Left renal pelvis (tissue), 4 donors: ENCODE measurements at regions not wholly inside any gene's neighbourhood (a gene's known extent, or its start where the extent isn't known, plus 50 kb on each side); places are given as distances from the start of the nearest gene placed in this dataset.
"Not testable (repeated sequence)": the region's sequence is repeated elsewhere in the genome, so short reads cannot be mapped to it uniquely, and the experiment has no call there.

Source experiments
- DNase-seq, 4 donors: peaks; one replicate each; pipeline ENCODE4 v3.0.0-alpha.2; 2013; ENCODE audit warnings: low read depth in 4 of 4, low spot score in 3 of 4

DNA sequence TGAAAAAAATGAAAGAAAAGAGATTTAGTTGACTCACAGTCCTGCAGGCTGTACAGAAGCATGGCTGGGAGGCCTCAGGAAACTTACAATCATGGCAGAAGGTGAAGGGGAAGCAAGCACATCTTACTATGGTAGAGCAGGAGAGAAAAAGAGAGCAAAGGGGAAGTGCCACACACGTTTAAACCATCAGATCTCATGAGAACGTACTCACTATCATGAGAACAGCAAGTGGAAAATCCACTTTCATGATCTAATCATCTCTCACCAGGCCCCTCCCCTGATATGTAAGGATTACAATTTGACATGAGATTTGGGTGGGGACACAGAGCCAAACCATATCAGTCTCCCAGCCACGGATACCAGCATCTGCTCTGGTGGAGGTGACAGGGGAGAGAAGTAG, 50.8 kb upstream of the CPOX start:
- no peak for DNase-seq

DNA sequence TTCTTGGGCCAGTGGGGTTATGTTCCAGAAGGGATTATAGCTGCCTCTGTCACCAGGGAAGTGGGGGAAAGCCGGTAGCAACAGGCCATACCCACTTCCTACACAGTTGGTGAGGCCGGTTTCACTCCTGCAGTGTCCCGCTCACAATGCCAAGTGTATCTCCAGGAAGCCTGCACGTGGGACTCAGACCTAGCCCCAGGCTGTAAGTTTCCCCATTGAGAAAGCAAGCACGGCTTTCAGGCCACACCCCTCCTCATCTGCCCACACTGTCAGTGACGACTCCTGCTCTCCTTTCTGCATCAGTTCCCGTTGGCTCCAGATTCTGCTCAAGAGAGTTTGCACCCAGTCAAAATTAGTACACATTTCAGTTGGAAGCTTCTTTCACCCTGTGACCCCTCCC, 51.6 kb upstream of the CPOX start:
- no peak for DNase-seq

DNA sequence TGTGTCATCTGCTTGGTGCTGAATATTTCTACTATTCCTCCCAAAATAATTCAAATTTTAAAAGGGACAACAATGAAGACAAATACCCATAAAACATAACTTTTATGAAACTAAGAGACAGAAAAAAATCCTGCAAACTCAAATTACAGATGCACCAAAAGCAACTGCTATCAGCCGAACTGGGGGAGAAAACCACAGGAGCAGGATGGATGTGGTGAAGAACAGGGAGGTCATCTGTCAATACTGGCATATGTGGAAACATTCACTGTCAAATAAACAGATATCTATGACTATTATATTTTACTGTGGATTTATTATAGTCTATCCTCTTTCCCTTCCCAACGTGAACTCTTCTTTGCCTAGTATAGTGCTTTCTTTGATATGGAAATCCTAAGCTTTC, 53.3 kb upstream of the CPOX start:
- no peak for DNase-seq

DNA sequence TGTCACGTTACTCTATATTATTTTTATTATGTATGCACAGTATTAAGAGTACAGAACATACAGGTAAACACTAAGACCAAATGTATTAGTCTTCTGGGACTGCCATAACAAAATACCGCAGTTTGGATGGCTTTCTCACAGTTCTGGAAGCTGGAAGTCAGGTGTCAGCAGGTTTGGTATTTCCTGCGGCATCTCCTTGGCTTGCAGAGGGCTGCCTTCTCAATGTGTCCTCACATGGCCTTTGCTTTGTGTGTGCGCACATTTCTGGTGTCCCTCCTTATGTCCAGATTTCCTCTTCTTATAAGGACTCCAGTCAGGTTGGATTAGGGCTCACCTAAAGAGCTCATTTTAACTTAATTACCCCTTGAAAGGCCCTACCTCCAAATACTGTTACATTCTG, 53.8 kb upstream of the CPOX start:
- no peak for DNase-seq

DNA sequence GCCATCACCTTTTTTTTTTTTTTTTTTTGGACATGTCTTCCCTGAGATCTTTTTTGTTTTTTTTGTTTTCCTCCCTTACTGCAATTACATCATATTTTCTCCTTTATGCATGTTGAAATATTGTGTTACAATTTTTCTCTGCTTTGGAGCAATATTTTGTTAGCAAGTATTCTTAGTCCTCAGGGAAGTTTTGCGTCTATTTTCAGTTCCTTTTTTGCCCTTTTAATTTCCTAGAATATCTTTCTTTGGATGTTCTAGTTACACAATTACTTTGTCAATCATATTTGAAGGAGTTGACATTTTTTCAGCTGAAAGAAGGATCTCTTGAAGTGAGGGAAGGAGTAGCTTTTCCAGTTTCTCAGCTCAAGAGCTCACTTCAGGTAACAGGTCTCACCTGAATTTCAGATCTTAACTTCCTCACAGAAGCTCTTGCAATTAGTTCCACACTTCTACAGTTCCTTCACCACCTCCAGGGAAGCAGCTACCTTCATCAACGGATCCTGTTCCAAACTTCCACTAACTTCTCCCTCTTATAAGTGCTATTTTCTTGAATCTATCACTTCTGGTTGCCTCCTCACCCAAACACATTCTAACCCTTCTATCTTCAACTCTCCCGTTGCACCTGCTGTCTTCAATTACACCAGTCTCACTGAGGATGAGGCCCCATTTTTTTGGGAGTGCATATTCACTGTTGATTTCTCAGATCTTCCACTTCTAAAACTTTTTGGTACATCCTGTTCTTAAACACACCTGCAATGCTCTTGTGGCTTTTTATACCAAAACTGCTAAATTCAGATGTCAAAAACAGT, 57.8 kb upstream of the CPOX start:
- no peak for DNase-seq

DNA sequence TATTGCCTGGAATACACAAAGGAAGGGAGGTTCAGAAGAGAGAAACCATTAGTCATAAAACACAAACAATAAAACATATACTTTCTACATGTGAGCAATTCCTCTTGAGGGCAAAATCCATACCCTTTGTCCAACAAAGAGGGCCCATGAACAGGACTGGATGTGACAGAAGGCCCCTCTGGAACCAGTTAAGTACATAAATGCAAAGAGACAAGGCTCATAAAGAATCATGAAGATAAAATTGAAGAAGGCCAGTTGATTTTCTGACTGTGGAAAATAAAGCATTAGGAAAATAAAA, 58.3 kb upstream of the CPOX start:
- DNase-seq, result no peak

DNA sequence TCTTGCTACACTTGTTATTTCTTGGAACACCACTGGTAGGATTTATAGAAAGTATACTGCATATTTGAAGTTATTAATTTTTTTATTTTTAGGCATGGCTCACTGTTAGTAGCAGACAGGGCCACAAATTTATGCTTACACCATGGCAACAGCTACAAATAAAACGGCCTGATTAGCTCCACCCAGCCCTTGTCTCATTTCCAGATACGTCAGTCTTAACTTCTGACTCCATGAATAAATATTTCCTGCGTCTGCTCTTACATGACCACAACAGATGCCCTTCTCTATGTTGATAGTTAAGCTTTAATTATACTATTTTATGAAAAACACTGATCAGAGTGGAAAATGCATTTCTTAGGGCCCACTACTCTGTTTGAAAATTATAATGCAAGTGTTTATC, 62.3 kb upstream of the CPOX start:
- no peak for DNase-seq

DNA sequence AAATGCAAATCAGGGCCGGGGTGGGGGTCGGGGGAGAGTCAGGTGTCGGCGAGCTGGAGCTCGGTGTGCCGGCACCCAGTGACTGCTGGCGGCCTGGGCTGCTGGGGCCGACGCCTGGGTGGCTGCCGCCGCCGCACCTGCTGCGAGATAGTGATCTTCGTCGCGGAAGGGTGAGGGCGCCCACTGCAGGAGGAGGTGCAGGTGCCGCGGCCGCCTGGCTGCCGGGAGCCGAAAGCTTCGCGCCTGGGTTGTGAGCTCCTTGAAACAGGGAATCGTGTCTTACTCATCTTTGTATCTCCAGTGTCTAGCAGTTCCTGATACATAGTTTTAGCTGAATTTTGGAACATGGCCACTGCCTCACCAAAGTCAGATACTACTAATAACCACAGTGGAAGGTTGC, 64.0 kb upstream of the CPOX start:
- peak in 1 of 4 donors; percentile 11 for DNase-seq

DNA sequence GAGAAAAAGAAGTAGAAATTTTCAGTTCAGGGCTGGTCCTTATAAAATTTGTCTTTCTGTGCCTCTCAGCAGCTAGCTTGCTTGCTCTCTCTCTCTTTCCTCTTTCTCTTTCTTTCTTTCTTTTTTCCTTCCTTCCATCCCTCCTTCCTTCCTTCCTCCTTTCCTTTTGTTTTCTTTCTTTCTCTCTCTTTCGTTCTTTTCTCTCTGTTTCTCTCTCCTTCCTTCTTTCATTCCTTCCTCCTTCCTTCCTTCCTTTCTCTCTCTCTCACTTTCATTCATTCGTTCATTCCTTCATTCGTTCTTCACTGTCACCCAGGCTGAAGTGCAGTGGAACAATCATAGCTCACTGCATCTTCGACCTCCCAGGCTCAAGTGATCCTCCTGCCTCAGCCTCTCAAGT, 69.3 kb upstream of the CPOX start:
- DNase-seq, result no peak

DNA sequence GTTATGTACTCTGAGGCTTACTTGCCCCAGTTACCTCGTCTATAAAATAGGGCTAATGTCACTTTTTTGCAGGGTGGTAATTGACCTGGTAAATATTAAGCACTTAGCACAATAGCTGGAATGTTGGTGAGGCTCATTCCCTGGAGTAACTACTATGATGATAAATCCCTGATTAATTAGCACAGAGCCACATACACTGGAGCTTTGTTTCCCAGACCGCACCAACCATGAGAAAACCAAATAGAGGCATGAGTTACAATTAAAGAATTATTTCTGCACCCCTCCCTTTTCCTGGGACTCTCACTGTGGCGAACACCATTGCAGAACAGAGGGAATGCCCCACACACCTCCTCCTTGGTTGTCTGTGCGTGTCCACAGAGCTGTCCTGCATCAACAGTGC, 76.6 kb upstream of the CPOX start:
- no peak for DNase-seq

DNA sequence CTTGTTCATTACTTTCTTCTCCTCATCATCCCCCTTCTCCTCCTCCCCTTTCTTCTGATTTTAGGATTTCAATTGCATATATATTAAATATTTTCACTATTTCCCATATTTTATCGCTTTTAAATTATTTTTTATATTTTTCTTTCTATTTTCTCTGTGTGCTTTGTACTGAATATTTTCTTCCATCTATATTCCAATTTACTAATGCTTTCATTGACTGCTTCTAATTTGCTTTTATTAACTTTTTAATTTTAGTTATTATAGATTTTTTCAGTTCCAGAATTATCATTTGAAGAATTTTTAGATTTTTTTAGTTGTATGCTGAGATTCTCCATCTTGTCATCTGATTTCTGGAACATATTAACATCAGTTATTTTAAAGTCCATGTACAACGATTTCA, 83.2 kb upstream of the ST3GAL6 start:
- DNase-seq, result no peak

DNA sequence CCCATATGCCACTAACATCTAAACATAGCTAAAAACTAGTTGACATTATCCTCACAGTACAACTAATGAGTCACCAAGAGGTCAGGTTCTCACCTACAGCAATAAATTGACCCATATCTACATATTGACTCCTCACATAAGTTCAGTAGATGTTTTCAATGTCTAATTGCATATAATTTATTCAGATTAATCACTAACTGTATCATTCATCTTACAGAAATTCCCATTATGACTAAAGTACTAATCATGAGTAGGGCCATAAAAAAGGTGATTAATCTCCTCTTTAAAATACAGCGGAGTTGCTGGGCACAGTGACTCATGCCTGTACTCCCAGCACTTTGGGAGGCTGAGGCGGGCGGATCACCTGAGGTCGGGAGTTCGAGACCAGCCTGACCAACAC, 82.4 kb upstream of the ST3GAL6 start:
- DNase-seq, result no peak

DNA sequence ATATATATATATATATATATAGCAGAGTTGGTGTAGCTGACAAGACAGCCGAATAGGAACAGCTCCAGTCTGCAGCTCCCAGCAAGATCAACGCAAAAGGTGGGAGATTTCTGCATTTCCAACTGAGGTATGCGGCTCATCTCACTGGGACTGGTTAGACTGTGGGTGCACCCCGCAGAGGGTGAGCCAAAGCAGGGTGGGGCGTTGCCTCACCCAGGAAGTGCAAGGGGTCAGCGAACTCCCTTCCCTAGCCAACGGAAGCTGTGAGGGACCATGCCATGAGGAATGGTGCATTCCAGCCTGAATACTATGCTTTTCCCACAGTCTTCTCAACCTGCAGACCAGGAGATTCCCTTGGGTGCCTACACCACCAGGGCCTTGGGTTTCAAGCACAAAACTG, 81.7 kb upstream of the ST3GAL6 start:
- no peak for DNase-seq

DNA sequence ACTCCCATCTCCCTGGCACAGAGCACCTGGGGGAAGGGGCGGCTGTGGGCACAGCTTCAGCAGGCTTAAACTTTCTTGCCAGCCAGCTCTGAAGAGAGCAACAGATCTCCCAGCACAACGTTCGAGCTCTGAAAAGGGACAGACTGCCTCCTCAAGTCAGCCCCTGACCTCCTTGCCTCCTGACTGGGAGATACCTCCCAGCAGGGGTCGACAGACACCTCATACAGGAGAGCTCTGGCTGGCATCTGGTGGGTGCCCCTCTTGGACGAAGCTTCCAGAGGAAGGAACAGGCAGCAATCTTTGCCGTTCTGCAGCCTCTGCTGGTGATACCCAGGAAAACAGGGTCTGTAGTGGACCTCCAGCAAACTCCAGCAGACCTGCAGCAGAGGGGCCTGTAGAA, 80.7 kb upstream of the ST3GAL6 start:
- DNase-seq, result not testable (repeated sequence)

DNA sequence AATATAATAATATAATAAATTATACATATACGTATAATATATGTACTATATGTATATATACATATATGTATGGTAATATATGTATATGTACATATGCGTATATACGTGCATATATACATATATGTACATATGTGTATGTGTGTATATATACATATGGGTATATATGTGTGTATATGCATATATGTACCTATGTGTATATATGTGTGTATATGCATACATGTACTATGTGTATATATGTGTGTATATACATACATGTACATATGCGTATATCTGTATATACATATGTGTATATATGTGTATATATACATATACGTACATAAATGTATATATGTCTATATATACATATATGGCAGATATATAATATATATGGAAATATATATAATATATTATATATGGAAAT, 74.8 kb upstream of the ST3GAL6 start:
- DNase-seq, result no peak

DNA sequence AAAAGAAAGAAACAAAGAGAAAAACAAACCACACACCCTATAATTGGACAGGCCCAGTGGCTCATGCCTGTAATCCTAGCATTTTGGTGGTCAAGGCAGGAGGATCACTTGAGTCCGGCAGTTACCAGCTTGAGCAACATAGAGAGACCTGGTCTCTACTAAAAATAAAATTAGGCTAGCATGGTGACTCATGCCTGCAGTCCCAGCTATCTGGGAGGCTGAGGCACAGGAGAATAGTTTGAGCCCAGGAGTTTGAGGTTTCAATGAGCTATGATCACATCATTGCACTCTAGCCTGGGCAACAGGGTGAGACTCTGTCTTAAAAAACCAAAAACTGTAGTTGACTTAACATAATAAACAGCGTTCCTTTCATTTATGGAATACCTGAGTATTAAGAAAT, 72.3 kb upstream of the ST3GAL6 start:
- no peak for DNase-seq

DNA sequence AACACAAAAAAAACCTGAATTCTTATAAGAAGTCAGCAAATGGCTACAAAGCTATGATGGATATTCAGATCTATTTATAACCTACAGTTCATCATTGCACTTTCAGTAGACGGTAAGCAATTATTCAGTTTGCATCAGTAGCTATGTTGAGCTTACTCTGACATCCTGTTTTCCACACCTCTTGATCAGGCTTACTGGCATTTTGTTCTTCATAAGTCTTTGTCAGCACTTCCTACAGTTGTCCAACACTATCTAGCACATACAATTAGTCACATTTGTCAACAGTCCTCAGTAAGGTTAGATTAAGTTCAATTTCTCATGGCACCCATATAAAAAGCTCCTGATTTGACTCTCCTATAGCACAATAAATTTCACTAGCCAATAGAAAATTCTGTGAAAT, 71.2 kb upstream of the ST3GAL6 start:
- no peak for DNase-seq

DNA sequence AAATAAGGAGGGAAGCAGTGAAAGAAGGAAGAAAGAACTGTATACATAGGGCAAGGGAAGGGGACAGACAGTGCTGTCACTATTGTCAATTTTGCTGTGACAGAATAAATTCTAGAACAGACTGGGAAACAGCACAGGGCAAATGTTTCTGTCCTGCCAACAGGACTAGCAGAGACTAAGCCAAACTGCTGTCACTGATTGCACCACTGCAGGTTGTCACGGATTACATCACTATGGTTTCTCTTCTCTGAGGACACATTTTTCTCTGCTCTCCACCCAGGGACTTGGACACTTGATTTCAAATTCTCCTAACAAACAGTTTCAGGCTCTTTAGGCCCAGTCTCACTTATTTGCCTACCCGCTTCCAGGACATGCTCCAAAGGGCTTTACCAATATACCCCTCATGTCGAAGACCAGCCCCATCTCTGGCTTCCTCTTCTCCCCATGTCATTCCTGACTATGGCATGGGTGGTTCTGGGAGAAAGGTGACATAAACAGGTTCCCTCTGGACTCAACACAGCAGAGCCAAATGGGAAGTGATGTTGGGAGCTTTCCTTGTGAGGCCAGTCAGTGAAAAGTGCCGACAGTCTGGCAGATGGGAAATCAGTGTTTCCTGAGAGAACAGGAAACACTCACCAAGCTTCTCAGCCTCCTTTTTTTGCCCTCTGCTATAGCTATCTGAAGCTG, 70.2 kb upstream of the ST3GAL6 start:
- DNase-seq, result no peak

DNA sequence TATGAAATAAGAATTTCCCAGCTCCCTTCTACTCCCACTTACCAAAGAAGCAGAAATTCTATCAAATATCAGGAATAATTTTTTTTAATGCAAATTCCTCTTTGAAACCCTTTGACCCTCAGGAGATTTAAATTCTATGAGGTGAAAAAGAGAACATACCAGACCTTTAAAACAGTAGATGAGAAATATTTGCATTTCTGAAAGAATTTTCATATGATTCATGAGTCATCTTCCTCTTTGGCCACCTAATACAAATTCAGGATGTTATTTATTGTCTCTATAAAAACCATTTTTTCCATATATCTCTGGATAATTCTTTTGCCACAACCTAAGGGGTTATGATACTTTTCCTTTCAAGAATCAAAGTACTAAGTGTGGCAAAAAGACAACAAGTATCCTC, 67.3 kb upstream of the ST3GAL6 start:
- DNase-seq, result no peak

DNA sequence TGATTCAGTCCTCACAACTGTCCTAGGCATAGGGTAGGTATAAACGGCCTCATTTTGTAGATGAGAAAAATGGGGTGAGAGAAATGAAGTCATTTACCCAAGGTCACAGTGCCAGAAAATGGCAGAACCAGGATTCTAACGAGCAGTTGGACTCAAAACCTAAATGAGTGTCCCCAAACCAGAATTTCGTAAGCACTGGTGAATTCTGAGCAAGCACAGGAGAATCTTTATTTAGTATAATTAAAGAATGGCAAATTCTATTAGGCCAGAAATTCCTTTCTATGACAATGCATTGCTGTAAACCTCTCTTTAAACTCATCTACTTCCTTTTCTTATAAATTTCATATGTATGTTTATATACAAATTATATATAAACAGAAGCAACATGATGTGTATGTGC, 66.8 kb upstream of the ST3GAL6 start:
- not testable (repeated sequence) for DNase-seq

DNA sequence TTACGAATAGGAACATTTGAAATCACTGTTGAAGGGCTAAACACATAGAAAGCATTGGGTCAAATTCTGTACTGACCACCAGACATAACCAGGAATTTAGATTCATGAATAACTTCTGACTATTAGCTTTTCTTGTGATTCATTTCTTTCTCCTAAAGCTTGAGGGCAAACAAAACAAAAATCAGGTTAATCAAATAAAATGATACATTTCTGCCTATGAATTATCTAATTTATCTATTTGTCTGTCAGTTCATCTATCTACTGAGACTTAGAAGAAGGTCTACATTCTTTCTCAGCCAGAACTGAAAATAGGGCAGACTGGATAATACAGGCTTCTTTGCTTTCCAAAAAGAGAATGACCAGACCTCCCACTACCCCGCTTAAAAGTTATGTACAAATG, 65.9 kb upstream of the ST3GAL6 start:
- no peak for DNase-seq

DNA sequence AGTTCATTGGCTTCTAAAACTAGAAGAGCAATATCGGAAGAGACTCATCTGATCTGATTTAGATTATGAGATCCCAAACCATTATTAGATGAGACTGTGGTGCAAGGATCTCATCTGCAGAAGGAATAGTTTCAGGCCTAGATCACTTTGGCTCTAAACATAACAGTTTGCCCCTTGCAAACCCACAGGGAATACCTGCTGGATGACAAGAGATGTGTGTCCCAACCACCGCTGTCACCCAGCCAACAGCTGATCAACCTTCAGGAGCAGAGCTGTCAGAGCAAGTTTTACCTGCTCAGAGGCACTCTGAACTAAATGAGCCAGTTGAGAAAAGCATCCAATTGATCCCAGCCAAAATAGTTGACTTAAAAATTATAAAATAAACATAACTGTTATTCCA, 64.0 kb upstream of the ST3GAL6 start:
- no peak for DNase-seq
